ENCODE measurements at regions not wholly inside any gene's neighbourhood (a gene's known extent, or its start where the extent isn't known, plus 50 kb on each side); places are given as distances from the start of the nearest gene placed in this dataset.

DNA sequence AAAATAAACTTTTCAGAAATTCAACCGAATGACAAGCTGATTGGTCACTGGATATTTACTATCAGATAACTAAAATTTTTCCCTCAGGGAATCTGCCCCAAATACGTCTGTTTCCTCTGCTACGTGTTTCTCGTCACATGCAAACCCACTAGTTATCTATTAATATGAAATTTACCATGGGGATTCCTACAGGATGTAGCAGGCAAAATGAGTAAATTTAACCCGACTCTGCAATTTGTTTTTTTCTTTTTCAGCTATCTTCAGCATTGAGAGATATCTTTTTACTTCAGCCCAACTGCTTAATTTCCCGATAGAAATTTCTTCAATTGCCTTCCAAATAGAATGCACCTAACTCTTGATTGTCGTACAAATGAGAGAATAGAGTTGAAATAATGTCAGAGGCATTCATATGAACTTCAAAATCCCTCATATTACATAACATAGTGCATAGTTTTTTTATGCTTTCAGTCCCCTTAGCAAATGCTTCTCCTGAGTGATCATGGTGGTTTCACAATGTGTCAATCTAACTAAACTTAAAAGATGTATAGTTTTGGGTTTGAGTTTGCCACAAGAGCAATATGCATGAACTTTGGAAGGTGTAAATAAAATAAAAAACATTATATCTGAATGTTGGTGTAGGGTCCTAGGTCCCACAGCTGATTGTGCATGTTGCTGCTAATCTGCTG, 913.1 kb upstream of the GRIA3 start:
- dilution Hi-C loops (cut with MboI; ENCODE audit: extremely low pct_ligation_motif_present, low sequenced_read_pairs): no loop called here
- TF ChIP-seq, protein P1, sequence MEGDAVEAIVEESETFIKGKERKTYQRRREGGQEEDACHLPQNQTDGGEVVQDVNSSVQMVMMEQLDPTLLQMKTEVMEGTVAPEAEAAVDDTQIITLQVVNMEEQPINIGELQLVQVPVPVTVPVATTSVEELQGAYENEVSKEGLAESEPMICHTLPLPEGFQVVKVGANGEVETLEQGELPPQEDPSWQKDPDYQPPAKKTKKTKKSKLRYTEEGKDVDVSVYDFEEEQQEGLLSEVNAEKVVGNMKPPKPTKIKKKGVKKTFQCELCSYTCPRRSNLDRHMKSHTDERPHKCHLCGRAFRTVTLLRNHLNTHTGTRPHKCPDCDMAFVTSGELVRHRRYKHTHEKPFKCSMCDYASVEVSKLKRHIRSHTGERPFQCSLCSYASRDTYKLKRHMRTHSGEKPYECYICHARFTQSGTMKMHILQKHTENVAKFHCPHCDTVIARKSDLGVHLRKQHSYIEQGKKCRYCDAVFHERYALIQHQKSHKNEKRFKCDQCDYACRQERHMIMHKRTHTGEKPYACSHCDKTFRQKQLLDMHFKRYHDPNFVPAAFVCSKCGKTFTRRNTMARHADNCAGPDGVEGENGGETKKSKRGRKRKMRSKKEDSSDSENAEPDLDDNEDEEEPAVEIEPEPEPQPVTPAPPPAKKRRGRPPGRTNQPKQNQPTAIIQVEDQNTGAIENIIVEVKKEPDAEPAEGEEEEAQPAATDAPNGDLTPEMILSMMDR (optimal IDR thresholded peaks at IDR 0.05 in 1 of 3, IDR thresholded peaks at IDR 0.05 in 1 of 3, conservative IDR thresholded peaks at IDR 0.05 in 1 of 3; ENCODE audit: extremely low read depth in 1 of 3, insufficient read depth in 2 of 3, low read length in 3 of 3): no peak
- TF ChIP-seq EZH2 (IDR thresholded peaks at IDR 0.05; ENCODE audit: low read length): no peak
- FAIRE-seq: no peak

DNA sequence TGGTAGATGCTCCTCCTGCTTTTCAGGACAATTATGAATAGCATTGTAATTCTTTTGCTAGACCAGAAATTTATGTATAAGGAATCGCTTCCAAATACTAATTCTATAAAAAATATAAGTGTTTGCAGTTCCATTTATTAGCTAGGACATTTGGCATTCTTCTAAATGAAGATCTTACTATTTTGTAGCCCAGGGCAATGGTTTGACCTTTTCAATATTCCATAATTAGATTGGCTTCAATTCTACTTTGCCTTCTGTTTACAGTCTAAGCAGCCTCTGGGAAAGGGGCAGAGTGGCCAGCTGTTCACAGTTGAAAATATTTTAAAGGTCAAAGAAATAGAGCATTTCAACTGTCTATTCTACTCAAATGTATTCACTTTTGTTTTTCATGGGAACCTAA, 912.1 kb upstream of the GRIA3 start:
- H3K36me3 ChIP-seq (ENCODE audit: control insufficient read depth in 2 of 2, extremely low read depth in 1 of 2, insufficient read depth in 2 of 2, low read length in 2 of 2): no peaks in the 10 kb centered on the region
- no peak overlapping the region for H3K9ac ChIP-seq (ENCODE audit: control insufficient read depth, extremely low read depth, insufficient read depth, low read length)
- no peaks in the 10 kb centered on the region for H3K27me3 ChIP-seq (ENCODE audit: control insufficient read depth, extremely low read depth, insufficient read depth, low read length)
- dilution Hi-C loops (cut with MboI; ENCODE audit: extremely low pct_ligation_motif_present, low sequenced_read_pairs): no loop called here
- no peaks in the 10 kb centered on the region for H4K20me1 ChIP-seq (ENCODE audit: control insufficient read depth, extremely low read depth, insufficient read depth, low read length)
- no peak for FAIRE-seq
- no peak for TF ChIP-seq EZH2 (IDR thresholded peaks at IDR 0.05; ENCODE audit: low read length)
- TF ChIP-seq, protein P1 (optimal IDR thresholded peaks at IDR 0.05 in 1 of 3, IDR thresholded peaks at IDR 0.05 in 1 of 3, conservative IDR thresholded peaks at IDR 0.05 in 1 of 3; ENCODE audit: extremely low read depth in 1 of 3, insufficient read depth in 2 of 3, low read length in 3 of 3): no peak
- no peaks in the 10 kb centered on the region for H3K79me2 ChIP-seq (ENCODE audit: control insufficient read depth, insufficient read depth, low read length)
- no peaks in the 10 kb centered on the region for H3K9me1 ChIP-seq (ENCODE audit: control insufficient read depth, extremely low read depth, insufficient read depth, low read length)
- no peak for DNase-seq (ENCODE audit: low read depth, low spot score)
- no peak overlapping the region for H3K4me3 ChIP-seq (ENCODE audit: control insufficient read depth in 2 of 3, extremely low read depth in 1 of 3, insufficient read depth in 2 of 3, low read depth in 1 of 3, low read length in 3 of 3)
- H3K27ac ChIP-seq (ENCODE audit: control insufficient read depth, insufficient read depth, low read length): no peak overlapping the region
- H3K9me3 ChIP-seq (ENCODE audit: control insufficient read depth, low read depth, low read length): no peaks in the 10 kb centered on the region
- no peak overlapping the region for H3K4me2 ChIP-seq (ENCODE audit: control insufficient read depth, extremely low read depth, insufficient read depth, low read depth, low read length)
- H3K4me1 ChIP-seq (ENCODE audit: control insufficient read depth, extremely low read depth, insufficient read depth, low read length): no peaks in the 10 kb centered on the region
- H2AFZ ChIP-seq (ENCODE audit: control insufficient read depth, low read length): no peak overlapping the region

More for the DNA sequence above, 913.1 kb upstream of the GRIA3 start:
- Histone ChIP-seq H3K79me2 (ENCODE audit: control insufficient read depth, insufficient read depth, low read length) (no peaks in the 10 kb centered on the region), H3K36me3 (ENCODE audit: control insufficient read depth in 2 of 2, extremely low read depth in 1 of 2, insufficient read depth in 2 of 2, low read length in 2 of 2) (no peaks in the 10 kb centered on the region), H3K4me2 (ENCODE audit: control insufficient read depth, extremely low read depth, insufficient read depth, low read depth, low read length) (no peak overlapping the region), H3K9me3 (ENCODE audit: control insufficient read depth, low read depth, low read length) (no peaks in the 10 kb centered on the region), H3K9me1 (ENCODE audit: control insufficient read depth, extremely low read depth, insufficient read depth, low read length) (no peaks in the 10 kb centered on the region), H3K4me1 (ENCODE audit: control insufficient read depth, extremely low read depth, insufficient read depth, low read length) (no peaks in the 10 kb centered on the region), H4K20me1 (ENCODE audit: control insufficient read depth, extremely low read depth, insufficient read depth, low read length) (no peaks in the 10 kb centered on the region), H3K27ac (ENCODE audit: control insufficient read depth, insufficient read depth, low read length) (no peak overlapping the region), H3K27me3 (ENCODE audit: control insufficient read depth, extremely low read depth, insufficient read depth, low read length) (no peaks in the 10 kb centered on the region), H3K4me3 (ENCODE audit: control insufficient read depth in 2 of 3, extremely low read depth in 1 of 3, insufficient read depth in 2 of 3, low read depth in 1 of 3, low read length in 3 of 3) (no peak overlapping the region), H2AFZ (ENCODE audit: control insufficient read depth, low read length) (no peak overlapping the region), H3K9ac (ENCODE audit: control insufficient read depth, extremely low read depth, insufficient read depth, low read length) (no peak overlapping the region)
- no peak for DNase-seq (ENCODE audit: low read depth, low spot score)

All from keratinocyte (primary cell).